HG03108 (cell line): ENCODE measurements at regions not wholly inside any gene's neighbourhood (a gene's known extent, or its start where the extent isn't known, plus 50 kb on each side); places are given as distances from the start of the nearest gene placed in this dataset.
"Not testable (repeated sequence)": the region's sequence is repeated elsewhere in the genome, so short reads cannot be mapped to it uniquely, and the experiment has no call there.

Experiments
- ATAC-seq: cut with Tn5 transposase; IDR thresholded peaks from one replicate; pipeline ENCODE4 v1.9.1; 2021; ENCODE audit warnings: moderate library complexity; ENCODE audit not compliant: unreplicated experiment

DNA sequence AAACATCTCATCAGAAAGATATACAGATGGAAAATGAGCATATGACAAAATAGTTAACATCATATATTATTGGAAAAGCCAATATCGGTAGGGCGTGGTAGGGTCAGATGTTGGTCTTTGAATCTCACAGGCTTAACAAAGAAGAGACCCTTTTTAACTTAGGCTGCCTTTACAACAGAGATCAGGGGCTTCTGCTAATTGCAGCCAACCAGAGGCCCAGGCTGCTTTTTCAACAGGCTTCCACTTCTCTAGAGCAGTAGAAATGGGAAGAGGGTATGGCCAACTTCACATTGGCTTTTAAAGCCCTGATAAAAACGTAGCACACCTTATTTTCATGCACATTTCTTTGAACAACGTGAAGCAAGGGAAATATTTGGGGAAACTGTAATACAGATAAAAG lies 764.3 kb upstream of the CTNND2 start:
- no peak for ATAC-seq

- ATAC-seq: not testable (repeated sequence)
These were observed 763.6 kb upstream of the CTNND2 start for GRCh38 chr5:12667818-12668217.

- not testable (repeated sequence) for ATAC-seq
These were observed 761.5 kb upstream of the CTNND2 start for GRCh38 chr5:12665772-12666171.

DNA sequence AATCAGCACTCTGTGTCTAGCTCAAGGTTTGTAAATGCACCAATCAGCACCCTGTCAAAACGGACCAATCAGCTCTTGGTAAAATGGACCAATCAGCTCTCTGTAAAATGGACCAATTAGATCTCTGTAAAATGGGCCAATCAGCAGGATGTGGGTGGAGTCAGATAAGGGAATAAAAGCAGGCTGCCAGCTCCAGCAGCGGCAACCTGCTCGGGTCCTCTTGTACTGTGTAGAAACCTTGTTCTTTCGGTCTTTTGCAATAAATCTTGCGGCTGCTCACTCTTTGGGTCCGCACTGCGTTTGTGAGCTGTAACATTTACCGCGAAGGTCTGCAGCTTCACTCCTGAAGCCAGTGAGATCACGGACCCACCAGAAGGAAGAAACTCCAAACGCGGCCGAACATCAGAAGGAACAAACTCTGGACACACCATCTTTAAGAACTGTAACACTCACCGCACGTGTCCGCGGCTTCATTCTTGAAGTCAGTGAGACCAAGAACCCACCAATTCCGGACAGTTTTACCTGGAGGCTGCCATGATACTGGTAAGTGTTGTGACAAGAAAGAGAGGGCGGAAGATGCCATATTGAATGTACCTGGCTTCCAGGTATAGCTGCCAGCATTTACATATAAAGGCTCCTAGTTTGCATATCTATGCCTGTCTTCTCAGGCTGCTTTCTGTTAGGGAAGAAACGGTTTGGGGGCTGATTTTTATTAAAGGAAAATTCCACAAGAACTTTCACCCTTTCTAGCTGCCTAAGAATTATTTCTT lies 758.5 kb upstream of the CTNND2 start:
- no peak for ATAC-seq

DNA sequence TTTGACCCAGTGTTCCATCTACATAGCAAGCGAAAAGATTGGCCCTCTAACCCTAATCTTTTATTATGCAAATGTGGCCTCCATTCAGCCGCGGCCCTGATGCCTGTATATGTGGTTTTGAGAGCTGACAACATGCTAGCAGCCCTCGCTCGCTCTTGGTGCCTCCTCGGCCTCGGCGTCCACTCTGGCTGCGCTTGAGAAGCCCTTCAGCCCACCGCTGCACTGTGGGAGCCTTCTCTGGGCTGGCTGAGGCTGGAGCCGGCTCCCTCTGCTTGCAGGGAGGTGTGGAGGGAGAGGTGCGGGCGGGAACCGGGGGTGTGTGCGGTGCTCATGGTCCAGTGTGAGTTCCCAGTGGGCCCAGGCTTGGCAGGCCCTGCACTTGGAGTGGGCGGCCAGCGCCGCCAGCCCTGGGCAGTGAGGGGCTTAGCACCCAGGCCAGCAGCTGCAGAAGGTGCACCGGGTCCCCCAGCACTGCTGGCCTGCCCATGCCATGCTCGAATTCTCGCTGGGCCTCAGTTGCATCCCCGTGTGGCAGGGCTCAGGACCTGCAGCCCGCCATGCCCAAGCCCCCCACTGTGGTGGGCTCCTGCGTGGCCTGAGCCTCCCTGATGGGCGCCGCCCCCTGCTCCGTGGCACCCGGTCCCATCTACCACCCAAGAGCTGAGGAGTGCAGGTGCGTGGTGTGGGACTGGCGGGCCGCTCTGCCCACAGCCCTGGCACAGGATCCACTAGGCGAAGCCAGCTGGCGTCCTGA lies 757.5 kb upstream of the CTNND2 start:
- no peak for ATAC-seq

DNA sequence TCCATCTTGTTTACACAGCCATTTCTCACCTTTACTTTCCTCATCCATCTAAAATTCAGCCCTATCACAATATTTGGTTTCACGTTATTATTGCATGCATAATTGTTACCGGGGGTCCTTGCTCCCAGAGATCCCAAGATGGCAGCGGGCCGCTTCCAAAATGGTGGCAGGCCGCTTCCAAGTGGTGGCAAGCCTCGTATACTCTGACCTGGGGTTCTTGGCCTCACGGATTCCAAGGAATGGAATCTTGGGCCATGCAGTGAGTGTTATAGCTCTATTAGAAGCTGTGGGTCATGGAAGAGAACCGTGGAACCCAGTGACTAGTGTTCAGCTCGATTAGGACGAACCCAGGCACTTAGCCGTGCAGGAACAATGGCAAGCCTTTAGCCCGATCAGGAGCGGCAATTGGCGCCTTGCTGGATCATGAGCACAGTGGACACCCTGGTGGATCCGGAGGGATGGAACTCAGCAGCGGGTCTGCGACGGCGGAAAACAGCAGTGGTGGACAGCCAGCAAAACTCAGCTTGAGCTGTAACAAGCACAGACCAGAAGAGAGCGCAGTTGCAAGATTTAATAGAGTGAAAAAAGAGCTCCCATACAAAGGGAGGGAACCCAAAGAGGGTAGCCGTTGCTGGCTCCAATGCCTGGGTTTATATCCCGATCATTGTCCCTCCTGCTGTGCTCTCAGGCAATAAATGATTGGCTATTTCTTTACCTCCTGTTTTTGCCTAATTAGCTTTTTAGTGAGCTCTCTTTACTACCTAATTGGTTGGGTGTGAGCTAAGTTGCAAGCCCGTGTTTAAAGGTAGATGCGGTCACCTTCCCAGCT lies 756.2 kb upstream of the CTNND2 start:
- not testable (repeated sequence) for ATAC-seq

- ATAC-seq: no peak
These were observed 755.4 kb upstream of the CTNND2 start for GRCh38 chr5:12659686-12660085.

GRCh38 chr5:12658871-12659446 lies 754.7 kb upstream of the CTNND2 start:
- ATAC-seq: no peak

DNA sequence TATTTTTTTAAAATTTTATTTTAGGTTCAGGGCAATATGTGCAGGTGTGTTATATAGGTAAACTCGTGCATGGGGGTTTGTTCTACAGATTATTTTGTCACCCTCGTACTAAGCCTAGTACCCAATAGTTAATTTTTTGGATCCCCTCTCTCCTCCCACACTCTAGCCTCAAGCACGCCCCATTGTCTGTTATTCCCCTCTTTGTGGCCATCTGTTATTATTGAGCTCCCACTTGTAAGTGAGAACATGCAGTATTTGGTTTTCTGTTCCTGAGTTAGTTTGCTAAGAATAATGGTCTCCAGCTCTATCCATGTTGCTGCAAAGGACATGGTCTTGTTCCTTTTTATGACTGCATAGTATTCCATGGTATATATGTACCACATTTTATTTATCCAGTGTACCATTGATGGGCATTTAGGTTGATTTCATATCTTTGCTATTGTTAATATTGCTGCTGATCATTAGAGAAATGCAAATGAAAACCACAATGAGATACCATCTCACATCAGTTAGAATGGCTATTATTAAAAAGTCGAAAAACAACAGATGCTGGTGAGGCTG lies 753.7 kb upstream of the CTNND2 start:
- not testable (repeated sequence) for ATAC-seq

DNA sequence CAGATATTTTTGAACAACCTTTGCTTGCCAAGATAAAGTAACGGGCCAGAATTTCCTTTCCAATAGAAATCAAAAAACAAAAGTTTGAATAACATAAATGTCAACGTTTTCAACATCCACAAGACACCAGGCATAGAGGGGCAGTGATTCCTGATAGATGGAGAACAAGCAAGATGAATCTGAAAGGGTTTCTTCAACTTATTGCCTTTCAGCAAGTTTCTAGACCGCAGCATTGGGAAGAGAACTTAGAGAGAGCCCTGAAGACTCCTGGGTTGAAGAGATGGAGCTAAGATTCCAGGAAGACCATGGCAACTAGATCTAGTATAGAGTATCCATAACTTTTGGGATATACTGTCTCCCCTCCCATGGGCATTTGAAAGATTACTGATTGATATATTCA lies 751.4 kb upstream of the CTNND2 start:
- ATAC-seq: no peak

- ATAC-seq: no peak
These were observed 748.0 kb upstream of the CTNND2 start for GRCh38 chr5:12652201-12652600.

GRCh38 chr5:12648558-12648957 lies 744.3 kb upstream of the CTNND2 start:
- no peak for ATAC-seq

DNA sequence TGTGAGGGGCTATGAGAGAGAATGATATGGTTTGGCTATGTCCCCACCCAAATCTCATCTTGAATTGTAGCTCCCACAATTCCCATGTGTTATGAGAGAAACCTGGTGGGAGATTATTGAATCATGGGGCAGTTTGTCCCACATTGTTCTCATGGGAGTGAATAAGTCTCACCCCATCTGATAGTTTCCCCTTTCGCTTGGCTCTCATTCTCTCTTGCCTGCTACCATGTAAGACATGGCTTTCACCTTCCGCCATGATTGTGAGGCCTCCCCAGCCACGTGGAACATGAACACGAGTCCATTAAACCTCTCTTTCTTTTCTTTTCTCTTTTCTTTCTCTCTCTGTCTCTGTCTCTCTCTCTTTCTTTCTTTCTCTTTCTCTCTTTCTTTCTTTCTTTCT lies 743.4 kb upstream of the CTNND2 start:
- ATAC-seq: no peak

DNA sequence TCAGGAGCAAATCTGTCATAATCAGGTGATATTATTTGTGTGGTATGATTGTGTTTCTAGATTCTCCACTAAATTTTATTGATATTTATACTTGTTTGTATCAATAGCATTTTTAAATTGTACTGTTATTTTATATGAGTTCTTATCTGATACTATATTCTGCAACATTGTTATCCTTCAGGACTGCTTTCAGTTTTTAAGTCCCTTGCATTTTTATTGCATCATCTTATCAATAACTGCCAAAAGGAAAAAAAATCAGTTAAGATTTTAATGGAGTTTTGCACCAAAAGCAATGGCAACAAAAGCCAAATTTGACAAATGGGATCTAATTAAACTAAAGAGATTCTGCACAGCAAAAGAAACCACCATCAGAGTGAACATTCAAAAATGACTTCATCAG lies 741.3 kb upstream of the CTNND2 start:
- no peak for ATAC-seq

DNA sequence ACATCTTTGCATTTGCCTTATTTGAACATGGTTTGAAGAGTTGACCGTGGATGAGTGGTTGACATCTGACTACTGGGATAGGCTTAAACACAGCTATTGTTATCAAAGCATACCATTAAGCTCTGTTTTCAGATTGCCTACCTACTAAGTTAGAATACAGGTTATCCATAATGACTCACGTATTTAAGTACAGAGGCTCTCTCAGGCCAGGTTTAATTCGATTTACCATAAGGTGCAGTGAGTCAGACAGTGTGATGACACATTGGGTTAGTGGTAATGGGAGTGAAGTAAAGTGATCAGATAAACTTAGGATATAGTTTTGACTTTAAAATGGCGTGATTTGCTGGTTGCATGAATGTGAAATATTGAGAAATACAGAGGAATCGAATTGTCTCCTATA lies 732.0 kb upstream of the CTNND2 start:
- ATAC-seq: no peak

GRCh38 chr5:12626556-12626955 lies 722.3 kb upstream of the CTNND2 start:
- ATAC-seq: no peak

GRCh38 chr5:12625667-12626263 lies 721.5 kb upstream of the CTNND2 start:
- no peak for ATAC-seq

DNA sequence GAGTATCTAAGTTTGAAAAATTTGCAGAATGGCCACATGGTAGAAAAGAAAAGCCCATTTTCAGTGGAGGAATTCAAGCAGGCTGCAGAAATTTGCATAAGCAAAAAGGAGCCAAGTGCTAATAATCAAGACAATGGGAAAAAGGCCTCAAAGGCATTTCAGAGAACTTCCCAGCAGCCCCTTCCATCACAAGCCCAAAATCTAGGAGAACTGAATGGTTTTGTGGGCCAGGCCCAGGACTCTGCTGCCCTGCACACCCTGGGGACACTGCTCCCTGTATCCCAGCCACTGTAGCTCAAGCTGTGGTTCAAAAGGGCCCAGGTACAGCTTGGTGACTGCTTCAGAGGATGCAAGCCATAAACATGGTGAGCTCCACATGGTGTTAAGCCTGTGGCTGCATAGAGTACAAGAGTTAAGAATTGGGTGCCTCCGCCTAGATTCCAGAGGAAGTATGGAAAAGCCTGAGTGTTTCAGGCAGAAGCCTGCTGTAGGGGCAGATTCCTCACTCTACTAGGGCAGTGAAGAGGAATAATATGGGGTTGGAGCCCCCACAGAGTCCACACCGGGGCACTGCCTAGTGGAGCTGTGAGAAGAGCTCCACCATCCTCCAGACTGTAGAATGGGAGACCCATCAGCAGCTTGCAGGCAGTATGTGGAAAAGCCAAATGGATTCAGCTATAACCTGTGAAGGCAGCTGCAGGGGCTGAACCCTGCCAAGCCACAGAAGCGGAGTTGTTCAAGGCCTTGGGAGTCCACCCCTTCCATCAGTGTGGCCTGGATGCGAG lies 720.7 kb upstream of the CTNND2 start:
- ATAC-seq: no peak

- no peak for ATAC-seq
These were observed 719.2 kb upstream of the CTNND2 start for GRCh38 chr5:12623408-12623807.

DNA sequence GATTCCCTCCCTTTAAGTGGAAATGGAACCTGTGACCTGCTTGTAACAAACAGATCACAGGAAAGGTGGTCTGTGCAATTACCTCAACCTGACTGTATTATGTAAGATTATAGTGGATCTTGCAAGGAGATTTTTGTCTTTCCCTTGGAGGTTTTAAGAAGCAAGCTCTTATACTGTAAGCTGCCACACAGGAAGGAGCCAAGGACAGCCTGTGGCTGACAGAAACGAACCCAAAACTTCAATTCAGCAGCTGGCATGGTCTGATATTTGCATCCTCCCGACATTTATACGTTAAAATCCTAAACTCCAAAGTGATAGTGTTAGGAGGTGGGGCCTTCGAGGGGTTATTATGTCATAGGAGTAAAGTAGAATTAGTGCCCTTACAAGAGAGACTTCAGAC lies 711.8 kb upstream of the CTNND2 start:
- ATAC-seq: no peak
